CD14-positive monocyte (primary cell): ENCODE measurements at regions not wholly inside any gene's neighbourhood (a gene's known extent, or its start where the extent isn't known, plus 50 kb on each side); places are given as distances from the start of the nearest gene placed in this dataset.
A peak's percentile ranks its signal among the peaks of the same experiment; 100 is the strongest.

ENCODE experiments used
- DNase-seq, 3 donors: peaks; one replicate each; pipeline ENCODE4 v3.0.0-alpha.2; 2011 to 2022
- H2AFZ ChIP-seq: 2 replicates; pipeline ENCODE4 v1.6.0; 2012; ENCODE audit warnings: mild to moderate bottlenecking, low read depth, low read length, inconsistent platforms; ENCODE audit not compliant: insufficient read depth, poor library complexity, severe bottlenecking
- H3K27ac ChIP-seq, 2 donors: 1 replicate in 1 of 2; 2 replicates in 1 of 2; pipeline ENCODE4 v1.5.1; 2012 to 2013; ENCODE audit warnings: low read length in 2 of 2, control low read depth in 1 of 2, inconsistent platforms in 1 of 2, low read depth in 1 of 2, mild to moderate bottlenecking in 1 of 2
- H3K27me3 ChIP-seq, 2 donors: one replicate each; pipeline versions ENCODE4 v1.6.0 to v1.6.1; 2011 to 2013; ENCODE audit warnings: low read length in 2 of 2; ENCODE audit not compliant: control insufficient read depth in 2 of 2, insufficient read depth in 2 of 2
- H3K36me3 ChIP-seq, 2 donors: replicated peaks in 1 of 2; 1 replicate in 1 of 2; 2 replicates in 1 of 2; pipeline versions ENCODE4 v1.5.1 to v1.6.1; 2012 to 2013; ENCODE audit warnings: low read length in 2 of 2, control low read depth in 1 of 2, inconsistent platforms in 1 of 2, mild to moderate bottlenecking in 1 of 2; ENCODE audit not compliant: insufficient read depth in 2 of 2, control insufficient read depth in 1 of 2
- H3K4me1 ChIP-seq, 2 donors: 1 replicate in 1 of 2; 2 replicates in 1 of 2; pipeline versions ENCODE4 v1.5.1 to v1.6.1; 2012 to 2013; ENCODE audit warnings: low read length in 2 of 2, control low read depth in 1 of 2, inconsistent platforms in 1 of 2, mild to moderate bottlenecking in 1 of 2, moderate library complexity in 1 of 2; ENCODE audit not compliant: insufficient read depth in 2 of 2, control insufficient read depth in 1 of 2
- H3K4me2 ChIP-seq: replicated peaks from 2 replicates; pipeline ENCODE3; 2012; ENCODE audit warnings: low read length, moderate library complexity, mild to moderate bottlenecking; ENCODE audit not compliant: poor library complexity, severe bottlenecking; ENCODE audit errors: extremely low read depth
- H3K4me3 ChIP-seq, 3 experiments: fragments of 200-600 bp in 1 of 3; sonication (generic) in 1 of 3; replicated peaks in 1 of 3; 1 replicate in 2 of 3; 2 replicates in 1 of 3; pipeline ENCODE4 v1.5.1; 2011 to 2013; ENCODE audit warnings: low read length in 3 of 3, mild to moderate bottlenecking in 3 of 3, control low read depth in 2 of 3, low read depth in 2 of 3, inconsistent platforms in 1 of 3, moderate library complexity in 1 of 3
- H3K79me2 ChIP-seq: 2 replicates; pipeline ENCODE4 v1.6.0; 2012; ENCODE audit warnings: mild to moderate bottlenecking, control low read depth, inconsistent platforms, low read length, moderate library complexity; ENCODE audit not compliant: insufficient read depth
- H3K9ac ChIP-seq: 2 replicates; pipeline ENCODE4 v1.6.0; 2017; ENCODE audit warnings: low read length, mild to moderate bottlenecking; ENCODE audit not compliant: insufficient read depth, poor library complexity, severe bottlenecking
- H3K9me3 ChIP-seq, 2 donors: replicated peaks in 1 of 2; 1 replicate in 1 of 2; 2 replicates in 1 of 2; pipeline versions ENCODE4 v1.5.1 to v1.6.1; 2012 to 2013; ENCODE audit warnings: low read length in 2 of 2, control low read depth in 1 of 2; ENCODE audit not compliant: control insufficient read depth in 1 of 2, insufficient read depth in 1 of 2
- H4K20me1 ChIP-seq: 2 replicates; pipeline ENCODE4 v1.6.0; 2012; ENCODE audit warnings: mild to moderate bottlenecking, low read length, control low read depth, moderate library complexity; ENCODE audit not compliant: insufficient read depth
- H3K27ac Mint-ChIP-seq, 7 donors: one replicate each; pipeline ENCODE4 v1.8.0; 2020; ENCODE audit warnings: mild to moderate bottlenecking in 7 of 7, mixed read lengths in 7 of 7, moderate library complexity in 6 of 7, inconsistent platforms in 2 of 7
- H3K27me3 Mint-ChIP-seq, 3 donors: one replicate each; pipeline ENCODE4 v1.8.0; 2021 to 2022; ENCODE audit warnings: low read depth in 3 of 3, mild to moderate bottlenecking in 3 of 3, mixed read lengths in 3 of 3, moderate library complexity in 3 of 3, inconsistent platforms in 1 of 3
- H3K36me3 Mint-ChIP-seq, 2 donors: one replicate each; pipeline ENCODE4 v1.8.0; 2020; ENCODE audit warnings: mixed read lengths in 2 of 2, inconsistent platforms in 1 of 2, mild to moderate bottlenecking in 1 of 2
- H3K4me1 Mint-ChIP-seq: one replicate; pipeline ENCODE4 v1.8.0; 2020; ENCODE audit warnings: mild to moderate bottlenecking, mixed read lengths
- H3K4me3 Mint-ChIP-seq, 2 donors: one replicate each; pipeline ENCODE4 v1.8.0; 2020; ENCODE audit warnings: mild to moderate bottlenecking in 2 of 2, mixed read lengths in 2 of 2, moderate library complexity in 1 of 2
- H3K9me3 Mint-ChIP-seq, 7 donors: one replicate each; pipeline ENCODE4 v1.8.0; 2020 to 2022; ENCODE audit warnings: mixed read lengths in 7 of 7, mild to moderate bottlenecking in 6 of 7, moderate library complexity in 6 of 7, inconsistent platforms in 2 of 7
- CTCF ChIP-seq: fragments of 200-600 bp; IDR thresholded peaks from one replicate; pipeline ENCODE4 v1.8.0; 2022; ENCODE audit warnings: antibody characterized with exemption, mild to moderate bottlenecking
- WGBS: methylation state at CpG from one replicate; pipeline ENCODE4 v1.1.5; 2013; ENCODE audit warnings: missing lambda C conversion rate; ENCODE audit not compliant: insufficient coverage; 5-methylcytosine and 5-hydroxymethylcytosine counted together
- intact Hi-C, 2 donors: fragments of 100-400 bp; cut with micrococcal nuclease; formaldehyde crosslinking; loops; one replicate each; pipeline versions ENCODE4 v1.15.0 to v1.15.1; 2023

GRCh38 chr6:62711750-62712149 is 425.7 kb upstream of the KHDRBS2 start:
- no peak overlapping the region for H3K4me2 ChIP-seq
- Mint-ChIP-seq H3K9me3 (peaks cover 7 to 27% (median 12%) of the 10 kb centered on the region in 7 donors), H3K36me3 (no peaks in the 10 kb centered on the region), H3K27me3 (no peaks in the 10 kb centered on the region), H3K27ac (no peak overlapping the region), H3K4me3 (no peak overlapping the region), H3K4me1 (no peaks in the 10 kb centered on the region)
- H3K9me3 ChIP-seq: peaks cover 37% of the 10 kb centered on the region in 2 donors
- no peak for DNase-seq
- no peak for TF ChIP-seq CTCF
- intact Hi-C loops: no loop called here
- H3K36me3 ChIP-seq: no peaks in the 10 kb centered on the region
- no peak overlapping the region for H3K9ac ChIP-seq
- no peak overlapping the region for H3K27ac ChIP-seq
- no peak overlapping the region for H3K4me3 ChIP-seq
- no peak overlapping the region for H2AFZ ChIP-seq
- H3K79me2 ChIP-seq: no peaks in the 10 kb centered on the region
- H3K27me3 ChIP-seq: no peaks in the 10 kb centered on the region
- no peaks in the 10 kb centered on the region for H3K4me1 ChIP-seq
- no CpG with 5 or more reads among the region's 1 CpG for WGBS
- no peaks in the 10 kb centered on the region for H4K20me1 ChIP-seq

GRCh38 chr6:62707914-62708313 is 421.9 kb upstream of the KHDRBS2 start:
- H3K4me3 ChIP-seq: no peak overlapping the region
- Mint-ChIP-seq H3K36me3 (no peaks in the 10 kb centered on the region), H3K4me3 (no peak overlapping the region), H3K4me1 (no peaks in the 10 kb centered on the region), H3K9me3 (peaks cover 10 to 27% (median 12%) of the 10 kb centered on the region in 7 donors), H3K27ac (peak overlapping the region in 1 of 7 donors; percentile 32), H3K27me3 (no peaks in the 10 kb centered on the region)
- H2AFZ ChIP-seq: no peak overlapping the region
- H3K9me3 ChIP-seq: peaks cover 37 to 38% of the 10 kb centered on the region in 2 donors
- no CpG with 5 or more reads among the region's 1 CpG for WGBS
- no peak overlapping the region for H3K4me2 ChIP-seq
- H3K4me1 ChIP-seq: no peaks in the 10 kb centered on the region
- intact Hi-C loops: no loop called here
- H3K27ac ChIP-seq: no peak overlapping the region
- H3K9ac ChIP-seq: no peak overlapping the region
- DNase-seq: no peak
- TF ChIP-seq CTCF: no peak
- no peaks in the 10 kb centered on the region for H3K36me3 ChIP-seq
- H3K27me3 ChIP-seq: no peaks in the 10 kb centered on the region
- H4K20me1 ChIP-seq: no peaks in the 10 kb centered on the region
- no peaks in the 10 kb centered on the region for H3K79me2 ChIP-seq
